ENCODE measurements at regions not wholly inside any gene's neighbourhood (a gene's known extent, or its start where the extent isn't known, plus 50 kb on each side); places are given as distances from the start of the nearest gene placed in this dataset.

DNA sequence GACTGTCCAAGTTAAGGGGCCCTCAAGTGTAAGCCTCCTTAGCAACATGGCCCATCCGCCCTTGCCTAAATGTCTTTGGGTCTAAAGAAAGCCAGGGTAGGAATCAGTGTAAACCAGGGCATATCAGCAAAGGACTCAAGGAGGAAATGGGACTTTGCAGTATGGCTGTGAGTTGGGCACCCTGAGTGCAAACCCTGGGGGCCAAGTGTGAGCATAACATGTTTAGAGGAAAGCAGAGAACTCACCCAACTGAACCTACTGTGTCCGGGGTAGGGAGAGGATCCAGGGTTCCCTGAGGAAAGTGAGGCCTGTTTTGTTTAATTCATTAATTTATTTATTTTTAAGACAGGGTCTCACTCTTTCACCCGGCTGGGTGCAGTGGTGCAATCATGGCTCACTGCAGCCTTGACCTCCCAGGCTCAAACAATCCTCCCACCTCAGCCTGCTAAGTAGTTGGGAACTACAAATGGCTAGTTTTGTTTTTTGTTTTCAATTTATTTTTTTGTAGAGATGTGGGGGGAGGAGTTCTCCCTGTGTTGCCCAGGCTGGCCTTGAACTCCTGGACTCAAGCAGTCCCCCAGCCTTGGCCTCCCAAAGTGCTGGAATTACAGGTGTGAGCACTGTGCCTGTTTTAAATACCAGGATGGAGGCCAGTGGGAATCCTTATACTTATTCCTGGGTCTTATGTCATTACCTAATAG lies 51.0 kb upstream of the ACTR3 start:
- Histone ChIP-seq H3K79me2 (ENCODE audit: control insufficient read depth, insufficient read depth, low read length) (no peaks in the 10 kb centered on the region), H3K4me2 (ENCODE audit: insufficient read depth, low read length) (no peak overlapping the region), H3K9ac (replicated peaks; ENCODE audit: extremely low read depth, insufficient read depth, low read length) (no peak overlapping the region), H3K4me1 (ENCODE audit: control insufficient read depth, extremely low read depth, insufficient read depth, low read length) (no peaks in the 10 kb centered on the region), H3K9me3 (replicated peaks; ENCODE audit: control insufficient read depth, insufficient read depth, low read length) (no peaks in the 10 kb centered on the region), H4K20me1 (replicated peaks; ENCODE audit: control insufficient read depth, extremely low read depth, insufficient read depth, low read length) (no peaks in the 10 kb centered on the region), H3K4me3 (replicated peaks in 1 of 3; ENCODE audit: insufficient read depth in 1 of 3, low read depth in 1 of 3, low read length in 3 of 3) (no peak overlapping the region), H3K27me3 (ENCODE audit: control insufficient read depth in 2 of 2, insufficient read depth in 2 of 2, low read length in 2 of 2) (peaks cover 0 to 1% of the 10 kb centered on the region in 2 experiments), H3K9me1 (replicated peaks; ENCODE audit: control insufficient read depth, extremely low read depth, insufficient read depth, low read length) (no peaks in the 10 kb centered on the region), H2AFZ (ENCODE audit: low read depth, low read length) (no peak overlapping the region), H3K36me3 (ENCODE audit: control insufficient read depth in 2 of 2, extremely low read depth in 1 of 2, insufficient read depth in 2 of 2, low read length in 2 of 2) (no peaks in the 10 kb centered on the region), H3K27ac (ENCODE audit: insufficient read depth, low read depth, low read length) (no peak overlapping the region)
- FAIRE-seq (no peak), DNase-seq (ENCODE audit: low read depth, low spot score) (no peak)
- TF ChIP-seq, protein P1, sequence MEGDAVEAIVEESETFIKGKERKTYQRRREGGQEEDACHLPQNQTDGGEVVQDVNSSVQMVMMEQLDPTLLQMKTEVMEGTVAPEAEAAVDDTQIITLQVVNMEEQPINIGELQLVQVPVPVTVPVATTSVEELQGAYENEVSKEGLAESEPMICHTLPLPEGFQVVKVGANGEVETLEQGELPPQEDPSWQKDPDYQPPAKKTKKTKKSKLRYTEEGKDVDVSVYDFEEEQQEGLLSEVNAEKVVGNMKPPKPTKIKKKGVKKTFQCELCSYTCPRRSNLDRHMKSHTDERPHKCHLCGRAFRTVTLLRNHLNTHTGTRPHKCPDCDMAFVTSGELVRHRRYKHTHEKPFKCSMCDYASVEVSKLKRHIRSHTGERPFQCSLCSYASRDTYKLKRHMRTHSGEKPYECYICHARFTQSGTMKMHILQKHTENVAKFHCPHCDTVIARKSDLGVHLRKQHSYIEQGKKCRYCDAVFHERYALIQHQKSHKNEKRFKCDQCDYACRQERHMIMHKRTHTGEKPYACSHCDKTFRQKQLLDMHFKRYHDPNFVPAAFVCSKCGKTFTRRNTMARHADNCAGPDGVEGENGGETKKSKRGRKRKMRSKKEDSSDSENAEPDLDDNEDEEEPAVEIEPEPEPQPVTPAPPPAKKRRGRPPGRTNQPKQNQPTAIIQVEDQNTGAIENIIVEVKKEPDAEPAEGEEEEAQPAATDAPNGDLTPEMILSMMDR (IDR thresholded peaks at IDR 0.05; ENCODE audit: extremely low read depth in 1 of 2, insufficient read depth in 1 of 2, low read depth in 1 of 2, low read length in 2 of 2), result no peak
- TF ChIP-seq EZH2 (IDR thresholded peaks at IDR 0.05; ENCODE audit: borderline replicate concordance, low read depth, low read length, severe bottlenecking) (no peak), GATA2 (IDR thresholded peaks at IDR 0.05; ENCODE audit: insufficient read depth, insufficient read length, low read depth, low read length) (no peak), JUN (IDR thresholded peaks at IDR 0.05; ENCODE audit: borderline replicate concordance, insufficient read depth, insufficient read length, low read depth) (no peak), POLR2A (IDR thresholded peaks at IDR 0.05; ENCODE audit: low read depth, low read length) (no peak)
- TF ChIP-seq, protein P2, sequence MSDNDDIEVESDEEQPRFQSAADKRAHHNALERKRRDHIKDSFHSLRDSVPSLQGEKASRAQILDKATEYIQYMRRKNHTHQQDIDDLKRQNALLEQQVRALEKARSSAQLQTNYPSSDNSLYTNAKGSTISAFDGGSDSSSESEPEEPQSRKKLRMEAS (IDR thresholded peaks at IDR 0.05; ENCODE audit: insufficient read depth, insufficient read length), result no peak
- POLR2A ChIA-PET, result no interaction called here
- dilution Hi-C loops (cut with MboI; ENCODE audit: extremely low pct_ligation_motif_present, low sequenced_read_pairs), result no loop called here
- CTCF ChIA-PET, result interaction anchor here (1.8 kb wide), 1 partner anchor 20 kb away, joined by 6 read pairs; no protein-coding TSS in a partner anchor
- no TSS peak for BruUV-seq (replicated peaks)
- intact Hi-C loops (cut with micrococcal nuclease), result no loop called here
